ENCODE measurements at regions not wholly inside any gene's neighbourhood (a gene's known extent, or its start where the extent isn't known, plus 50 kb on each side); places are given as distances from the start of the nearest gene placed in this dataset.

DNA sequence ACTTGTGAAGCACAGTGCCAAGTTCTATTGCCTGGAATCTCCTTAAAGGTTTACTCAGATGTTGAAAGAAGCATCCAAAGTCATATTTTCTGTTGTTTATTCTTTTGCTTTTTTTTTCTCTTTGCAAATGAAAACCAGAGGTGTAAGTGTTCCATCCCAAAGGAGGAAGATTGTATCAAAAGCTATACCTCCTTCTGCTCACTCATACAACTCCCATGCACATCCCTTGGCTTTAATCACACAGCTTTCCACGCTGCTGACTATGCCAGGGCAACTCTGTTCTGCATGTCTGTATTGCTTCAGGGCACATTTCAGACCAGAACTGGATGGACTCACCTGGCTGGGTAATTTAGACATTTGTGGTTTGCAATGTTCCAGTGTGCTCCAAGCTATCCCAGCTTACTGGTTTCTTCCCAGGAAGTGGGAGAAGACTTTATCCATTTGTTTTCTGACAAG lies 399.6 kb upstream of the TBL1XR1 start:
- Histone ChIP-seq H3K36me3 (ENCODE audit: control insufficient read depth in 5 of 5, insufficient read depth in 5 of 5, low read length in 5 of 5) (no peaks in the 10 kb centered on the region), H3K4me1 (ENCODE audit: control insufficient read depth in 5 of 5, insufficient read depth in 5 of 5, low read length in 5 of 5) (peaks cover 10 to 61% (median 57%) of the 10 kb centered on the region in 5 donors), H3K27me3 (ENCODE audit: control insufficient read depth in 5 of 5, insufficient read depth in 4 of 5, low read length in 5 of 5) (no peaks in the 10 kb centered on the region), H3K9me3 (ENCODE audit: control insufficient read depth in 5 of 5, low read length in 5 of 5) (no peaks in the 10 kb centered on the region), H3K27ac (ENCODE audit: low read depth, low read length) (peak overlapping the region; percentile 70), H3K9ac (ENCODE audit: low read length in 5 of 5) (no peak overlapping the region), H3K4me3 (ENCODE audit: low read depth in 1 of 5, low read length in 5 of 5) (peak overlapping the region in 1 of 5 donors; percentile 9)

DNA sequence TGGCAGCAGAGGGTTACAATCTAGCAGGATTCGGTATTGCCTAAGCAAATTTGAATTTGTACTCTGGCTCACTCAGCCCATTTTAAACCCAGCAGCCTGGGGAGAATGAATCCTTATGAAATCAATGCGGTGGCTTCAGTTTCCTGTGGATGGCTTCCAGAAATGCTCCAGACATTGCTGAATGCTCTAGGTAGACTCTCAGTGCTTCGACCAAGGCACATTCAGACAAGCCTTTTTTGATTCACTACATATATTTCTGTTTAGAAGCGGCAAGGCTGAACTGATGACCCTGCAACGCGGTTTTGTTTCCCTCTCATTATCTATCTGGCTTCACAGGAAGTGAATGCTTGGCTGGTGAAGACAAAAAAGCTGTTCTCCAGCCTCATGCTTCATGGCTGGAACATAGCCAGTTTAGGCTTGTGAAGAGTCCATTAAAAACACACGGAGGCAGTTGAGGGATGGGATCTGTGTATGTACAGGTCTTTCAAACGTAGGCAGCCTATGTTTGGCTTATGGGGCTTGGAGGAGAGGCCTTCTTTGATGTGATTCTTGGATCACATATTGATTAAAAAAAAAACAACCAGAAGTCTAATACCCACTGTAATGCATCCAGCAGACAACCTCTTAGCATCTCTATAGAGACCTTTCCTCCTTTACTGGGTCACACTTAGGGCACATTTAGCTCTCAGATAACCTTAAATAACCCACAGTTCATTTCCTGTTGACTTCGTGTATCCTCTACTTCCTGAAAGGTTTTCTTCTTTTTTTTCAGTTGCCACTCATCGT lies 400.2 kb upstream of the TBL1XR1 start:
- no peaks in the 10 kb centered on the region for H3K9me3 ChIP-seq (ENCODE audit: control insufficient read depth in 5 of 5, low read length in 5 of 5)
- peak overlapping the region in 1 of 5 donors; percentile 8 for H3K9ac ChIP-seq (ENCODE audit: low read length in 5 of 5)
- peak overlapping the region in 4 of 5 donors; percentile 9 to 38 (median 28) for H3K4me3 ChIP-seq (ENCODE audit: low read depth in 1 of 5, low read length in 5 of 5)
- no peaks in the 10 kb centered on the region for H3K36me3 ChIP-seq (ENCODE audit: control insufficient read depth in 5 of 5, insufficient read depth in 5 of 5, low read length in 5 of 5)
- no peaks in the 10 kb centered on the region for H3K27me3 ChIP-seq (ENCODE audit: control insufficient read depth in 5 of 5, insufficient read depth in 4 of 5, low read length in 5 of 5)
- peak overlapping the region; percentile 70 for H3K27ac ChIP-seq (ENCODE audit: low read depth, low read length)
- H3K4me1 ChIP-seq (ENCODE audit: control insufficient read depth in 5 of 5, insufficient read depth in 5 of 5, low read length in 5 of 5): peaks cover 10 to 61% (median 51%) of the 10 kb centered on the region in 5 donors

DNA sequence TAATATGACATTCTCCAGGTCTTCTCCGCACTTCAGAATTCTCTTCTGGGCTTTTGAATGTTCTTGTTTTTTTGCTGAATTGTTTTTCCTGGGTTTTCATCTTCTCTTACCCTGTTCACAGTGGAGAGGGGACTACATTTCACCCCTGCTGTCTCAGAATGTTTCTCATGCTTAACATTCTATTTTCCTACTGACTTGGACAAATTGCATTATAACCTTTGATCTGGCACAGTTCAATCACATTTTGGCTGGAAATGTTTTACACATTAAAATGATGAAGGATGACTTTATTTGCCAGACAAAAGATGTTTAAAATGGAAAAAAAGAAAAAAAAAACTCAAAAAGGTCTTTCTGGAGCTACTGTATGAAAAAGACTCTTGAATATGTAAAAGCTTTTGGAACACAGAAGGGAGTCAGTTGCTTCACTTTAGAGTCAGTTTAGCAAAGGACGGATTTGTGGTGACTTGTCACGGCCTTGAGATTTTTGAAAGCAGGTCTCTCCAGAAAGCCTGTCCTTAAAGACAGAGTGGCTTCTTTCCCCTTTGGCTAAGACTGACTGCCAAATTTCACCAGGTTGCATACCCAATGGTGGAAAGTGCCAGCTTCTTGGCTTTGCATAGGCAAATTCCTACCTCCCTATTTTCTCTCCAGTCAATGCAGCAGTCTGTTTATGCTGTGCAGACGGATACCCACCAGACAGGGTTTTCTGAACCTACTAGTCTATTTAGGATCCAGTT lies 401.0 kb upstream of the TBL1XR1 start:
- no peaks in the 10 kb centered on the region for H3K27me3 ChIP-seq (ENCODE audit: control insufficient read depth in 5 of 5, insufficient read depth in 4 of 5, low read length in 5 of 5)
- H3K4me3 ChIP-seq (ENCODE audit: low read depth in 1 of 5, low read length in 5 of 5): no peak overlapping the region
- H3K36me3 ChIP-seq (ENCODE audit: control insufficient read depth in 5 of 5, insufficient read depth in 5 of 5, low read length in 5 of 5): no peaks in the 10 kb centered on the region
- no peaks in the 10 kb centered on the region for H3K9me3 ChIP-seq (ENCODE audit: control insufficient read depth in 5 of 5, low read length in 5 of 5)
- peaks cover 10 to 61% (median 51%) of the 10 kb centered on the region in 5 donors for H3K4me1 ChIP-seq (ENCODE audit: control insufficient read depth in 5 of 5, insufficient read depth in 5 of 5, low read length in 5 of 5)
- H3K9ac ChIP-seq (ENCODE audit: low read length in 5 of 5): peak overlapping the region in 1 of 5 donors; percentile 13
- peak overlapping the region; percentile 70 for H3K27ac ChIP-seq (ENCODE audit: low read depth, low read length)

GRCh38 chr3:177599326-177599725 lies 402.0 kb upstream of the TBL1XR1 start:
- H3K27me3 ChIP-seq (ENCODE audit: control insufficient read depth in 5 of 5, insufficient read depth in 4 of 5, low read length in 5 of 5): no peaks in the 10 kb centered on the region
- no peak overlapping the region for H3K4me3 ChIP-seq (ENCODE audit: low read depth in 1 of 5, low read length in 5 of 5)
- no peaks in the 10 kb centered on the region for H3K9me3 ChIP-seq (ENCODE audit: control insufficient read depth in 5 of 5, low read length in 5 of 5)
- peaks cover 10 to 57% (median 49%) of the 10 kb centered on the region in 5 donors for H3K4me1 ChIP-seq (ENCODE audit: control insufficient read depth in 5 of 5, insufficient read depth in 5 of 5, low read length in 5 of 5)
- H3K36me3 ChIP-seq (ENCODE audit: control insufficient read depth in 5 of 5, insufficient read depth in 5 of 5, low read length in 5 of 5): no peaks in the 10 kb centered on the region
- H3K27ac ChIP-seq (ENCODE audit: low read depth, low read length): no peak overlapping the region
- H3K9ac ChIP-seq (ENCODE audit: low read length in 5 of 5): no peak overlapping the region

DNA sequence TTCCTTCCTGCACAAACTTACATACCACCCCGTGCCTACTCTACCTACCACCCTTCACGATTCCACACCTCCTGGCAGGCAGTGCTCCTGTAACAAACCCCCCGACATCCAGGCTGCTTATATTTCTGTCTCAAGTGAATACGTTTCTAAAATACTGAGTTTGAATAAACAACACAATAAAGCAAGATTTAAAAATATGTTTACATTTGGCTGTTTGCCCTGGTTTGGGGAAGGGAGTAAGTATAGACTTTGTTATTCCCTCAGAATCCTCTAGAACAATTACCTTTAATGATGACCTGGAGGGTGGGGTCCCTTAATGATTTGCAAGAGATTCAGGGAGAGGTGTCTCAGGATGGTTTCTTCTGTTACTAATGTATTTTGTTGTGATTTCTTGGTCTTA lies 402.6 kb upstream of the TBL1XR1 start:
- Histone ChIP-seq H3K9me3 (ENCODE audit: control insufficient read depth in 5 of 5, low read length in 5 of 5) (peaks cover 0 to 1% (median 0%) of the 10 kb centered on the region in 5 donors), H3K36me3 (ENCODE audit: control insufficient read depth in 5 of 5, insufficient read depth in 5 of 5, low read length in 5 of 5) (no peaks in the 10 kb centered on the region), H3K4me3 (ENCODE audit: low read depth in 1 of 5, low read length in 5 of 5) (no peak overlapping the region), H3K4me1 (ENCODE audit: control insufficient read depth in 5 of 5, insufficient read depth in 5 of 5, low read length in 5 of 5) (peaks cover 10 to 56% (median 44%) of the 10 kb centered on the region in 5 donors), H3K9ac (ENCODE audit: low read length in 5 of 5) (no peak overlapping the region), H3K27ac (ENCODE audit: low read depth, low read length) (no peak overlapping the region), H3K27me3 (ENCODE audit: control insufficient read depth in 5 of 5, insufficient read depth in 4 of 5, low read length in 5 of 5) (no peaks in the 10 kb centered on the region)

GRCh38 chr3:177600411-177600810 lies 403.1 kb upstream of the TBL1XR1 start:
- Histone ChIP-seq H3K27me3 (ENCODE audit: control insufficient read depth in 5 of 5, insufficient read depth in 4 of 5, low read length in 5 of 5) (no peaks in the 10 kb centered on the region), H3K9ac (ENCODE audit: low read length in 5 of 5) (no peak overlapping the region), H3K9me3 (ENCODE audit: control insufficient read depth in 5 of 5, low read length in 5 of 5) (peaks cover 0 to 7% (median 0%) of the 10 kb centered on the region in 5 donors), H3K4me1 (ENCODE audit: control insufficient read depth in 5 of 5, insufficient read depth in 5 of 5, low read length in 5 of 5) (peaks cover 10 to 55% (median 44%) of the 10 kb centered on the region in 5 donors), H3K27ac (ENCODE audit: low read depth, low read length) (no peak overlapping the region), H3K4me3 (ENCODE audit: low read depth in 1 of 5, low read length in 5 of 5) (no peak overlapping the region), H3K36me3 (ENCODE audit: control insufficient read depth in 5 of 5, insufficient read depth in 5 of 5, low read length in 5 of 5) (no peaks in the 10 kb centered on the region)

DNA sequence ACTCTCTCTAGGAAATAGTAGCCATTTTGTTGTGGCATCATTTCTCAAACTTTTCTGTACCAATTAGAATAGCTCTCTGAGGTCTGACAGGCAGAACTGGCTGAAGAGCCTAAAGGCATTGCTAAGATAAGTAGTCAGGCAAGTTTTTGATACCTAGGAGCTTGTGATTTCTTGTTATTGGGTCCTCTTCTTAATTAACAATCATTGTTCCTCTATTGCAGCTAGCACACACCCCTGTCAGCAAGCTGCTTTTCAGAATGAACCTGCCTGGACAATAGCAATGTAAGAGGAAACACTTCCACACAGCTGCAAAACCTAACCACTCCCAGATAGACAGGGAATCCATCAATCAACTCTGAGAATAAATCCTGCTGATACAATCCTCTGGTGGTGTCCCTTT lies 403.9 kb upstream of the TBL1XR1 start:
- Histone ChIP-seq H3K27ac (ENCODE audit: low read depth, low read length) (no peak overlapping the region), H3K9me3 (ENCODE audit: control insufficient read depth in 5 of 5, low read length in 5 of 5) (peaks cover 0 to 9% (median 0%) of the 10 kb centered on the region in 5 donors), H3K27me3 (ENCODE audit: control insufficient read depth in 5 of 5, insufficient read depth in 4 of 5, low read length in 5 of 5) (no peaks in the 10 kb centered on the region), H3K36me3 (ENCODE audit: control insufficient read depth in 5 of 5, insufficient read depth in 5 of 5, low read length in 5 of 5) (no peaks in the 10 kb centered on the region), H3K4me3 (ENCODE audit: low read depth in 1 of 5, low read length in 5 of 5) (no peak overlapping the region), H3K4me1 (ENCODE audit: control insufficient read depth in 5 of 5, insufficient read depth in 5 of 5, low read length in 5 of 5) (peaks cover 10 to 54% (median 43%) of the 10 kb centered on the region in 5 donors), H3K9ac (ENCODE audit: low read length in 5 of 5) (no peak overlapping the region)

- H3K27ac ChIP-seq (ENCODE audit: low read depth, low read length): no peak overlapping the region
- H3K4me3 ChIP-seq (ENCODE audit: low read depth in 1 of 5, low read length in 5 of 5): no peak overlapping the region
- H3K4me1 ChIP-seq (ENCODE audit: control insufficient read depth in 5 of 5, insufficient read depth in 5 of 5, low read length in 5 of 5): peaks cover 3 to 39% (median 28%) of the 10 kb centered on the region in 5 donors
- H3K9me3 ChIP-seq (ENCODE audit: control insufficient read depth in 5 of 5, low read length in 5 of 5): peaks cover 0 to 9% (median 0%) of the 10 kb centered on the region in 5 donors
- no peaks in the 10 kb centered on the region for H3K36me3 ChIP-seq (ENCODE audit: control insufficient read depth in 5 of 5, insufficient read depth in 5 of 5, low read length in 5 of 5)
- H3K27me3 ChIP-seq (ENCODE audit: control insufficient read depth in 5 of 5, insufficient read depth in 4 of 5, low read length in 5 of 5): no peaks in the 10 kb centered on the region
- H3K9ac ChIP-seq (ENCODE audit: low read length in 5 of 5): no peak overlapping the region
These were observed 405.4 kb upstream of the TBL1XR1 start for GRCh38 chr3:177602601-177603147.

DNA sequence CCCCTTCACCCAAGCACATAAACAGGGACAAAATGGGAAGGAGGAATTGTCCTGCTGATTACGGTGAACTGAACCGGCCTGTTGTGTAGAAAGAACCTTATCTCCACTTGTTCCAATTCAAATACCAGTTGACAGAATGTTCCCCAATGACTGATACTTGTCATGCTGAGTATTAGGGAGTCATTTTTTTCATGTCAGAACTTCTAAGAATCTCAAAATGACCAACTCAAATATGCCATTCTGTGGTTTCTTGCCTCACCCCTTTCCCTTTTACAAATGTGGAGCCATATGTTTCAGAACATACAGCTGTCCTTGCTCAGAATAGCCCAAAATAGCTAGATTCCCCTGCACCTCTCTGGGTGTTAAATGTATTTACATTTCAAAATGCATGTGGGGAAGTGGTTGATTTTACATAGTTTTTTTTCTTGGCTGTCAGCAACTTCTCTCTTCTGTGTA lies 405.9 kb upstream of the TBL1XR1 start:
- Histone ChIP-seq H3K27me3 (ENCODE audit: control insufficient read depth in 5 of 5, insufficient read depth in 4 of 5, low read length in 5 of 5) (no peaks in the 10 kb centered on the region), H3K9ac (ENCODE audit: low read length in 5 of 5) (no peak overlapping the region), H3K36me3 (ENCODE audit: control insufficient read depth in 5 of 5, insufficient read depth in 5 of 5, low read length in 5 of 5) (no peaks in the 10 kb centered on the region), H3K9me3 (ENCODE audit: control insufficient read depth in 5 of 5, low read length in 5 of 5) (peaks cover 0 to 9% (median 0%) of the 10 kb centered on the region in 5 donors), H3K4me3 (ENCODE audit: low read depth in 1 of 5, low read length in 5 of 5) (no peak overlapping the region), H3K4me1 (ENCODE audit: control insufficient read depth in 5 of 5, insufficient read depth in 5 of 5, low read length in 5 of 5) (peaks cover 3 to 34% (median 23%) of the 10 kb centered on the region in 5 donors), H3K27ac (ENCODE audit: low read depth, low read length) (no peak overlapping the region)
